GM19035 (cell line): ENCODE measurements at regions not wholly inside any gene's neighbourhood (a gene's known extent, or its start where the extent isn't known, plus 50 kb on each side); places are given as distances from the start of the nearest gene placed in this dataset.
"Not testable (repeated sequence)": the region's sequence is repeated elsewhere in the genome, so short reads cannot be mapped to it uniquely, and the experiment has no call there.

Experiments
- ATAC-seq: cut with Tn5 transposase; IDR thresholded peaks from one replicate; pipeline ENCODE4 v1.9.1; 2021; ENCODE audit not compliant: unreplicated experiment

GRCh38 chr22:22756109-22756508 lies 111.7 kb downstream of the GGTLC2 start:
- ATAC-seq, result no peak

- ATAC-seq, result not testable (repeated sequence)
These were observed 112.3 kb downstream of the GGTLC2 start for GRCh38 chr22:22756551-22757201.

GRCh38 chr22:22758101-22758807 lies 113.8 kb downstream of the GGTLC2 start:
- not testable (repeated sequence) for ATAC-seq

GRCh38 chr22:22759371-22759770 lies 115.0 kb downstream of the GGTLC2 start:
- ATAC-seq, result no peak

GRCh38 chr22:22759889-22760546 lies 115.6 kb downstream of the GGTLC2 start:
- no peak for ATAC-seq

- ATAC-seq, result no peak
These were observed 117.2 kb downstream of the GGTLC2 start for GRCh38 chr22:22761606-22761962.

GRCh38 chr22:22761963-22762772 lies 117.8 kb downstream of the GGTLC2 start:
- no peak for ATAC-seq

GRCh38 chr22:22763512-22763911 lies 119.1 kb downstream of the GGTLC2 start:
- ATAC-seq, result no peak

- no peak for ATAC-seq
These were observed 119.7 kb downstream of the GGTLC2 start for GRCh38 chr22:22764085-22764484.

GRCh38 chr22:22767876-22768602 lies 119.6 kb upstream of the IGLL5 start:
- ATAC-seq, result no peak

- ATAC-seq, result no peak
These were observed 118.7 kb upstream of the IGLL5 start for GRCh38 chr22:22768885-22769284.

- ATAC-seq, result no peak
These were observed 118.0 kb upstream of the IGLL5 start for GRCh38 chr22:22769434-22770279.

- ATAC-seq, result no peak
These were observed 117.2 kb upstream of the IGLL5 start for GRCh38 chr22:22770280-22770871.

GRCh38 chr22:22770881-22771280 lies 116.7 kb upstream of the IGLL5 start:
- ATAC-seq, result no peak

- ATAC-seq, result no peak
These were observed 115.8 kb upstream of the IGLL5 start for GRCh38 chr22:22771696-22772377.

- ATAC-seq, result no peak
These were observed 115.2 kb upstream of the IGLL5 start for GRCh38 chr22:22772396-22772795.

- ATAC-seq, result no peak
These were observed 114.7 kb upstream of the IGLL5 start for GRCh38 chr22:22772883-22773282.

- ATAC-seq, result no peak
These were observed 114.2 kb upstream of the IGLL5 start for GRCh38 chr22:22773427-22773826.
